ENCODE measurements at regions not wholly inside any gene's neighbourhood (a gene's known extent, or its start where the extent isn't known, plus 50 kb on each side); places are given as distances from the start of the nearest gene placed in this dataset.

DNA sequence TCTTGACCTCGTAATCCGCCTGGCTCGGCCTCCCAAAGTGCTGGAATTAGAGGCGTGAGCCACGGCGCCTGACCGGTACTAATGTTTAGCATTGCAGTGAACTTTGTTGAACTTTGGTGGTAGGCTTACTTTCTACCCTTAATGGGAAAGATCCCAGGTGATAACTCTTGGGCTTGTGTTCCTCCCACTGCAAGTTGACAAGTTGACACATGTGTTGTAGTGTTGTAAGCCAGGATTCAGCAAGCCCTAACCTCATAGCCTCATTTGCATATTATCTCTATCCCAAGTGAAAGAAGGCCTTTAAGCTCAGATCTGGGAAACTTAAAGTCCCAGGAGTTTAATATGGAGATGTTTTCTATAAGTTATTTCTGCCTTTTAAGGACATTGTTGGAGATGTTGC is 80.0 kb upstream of the CLCN4 start:
- DNase-seq (ENCODE audit: insufficient read length, low spot score): no peak
- no peak for FAIRE-seq

DNA sequence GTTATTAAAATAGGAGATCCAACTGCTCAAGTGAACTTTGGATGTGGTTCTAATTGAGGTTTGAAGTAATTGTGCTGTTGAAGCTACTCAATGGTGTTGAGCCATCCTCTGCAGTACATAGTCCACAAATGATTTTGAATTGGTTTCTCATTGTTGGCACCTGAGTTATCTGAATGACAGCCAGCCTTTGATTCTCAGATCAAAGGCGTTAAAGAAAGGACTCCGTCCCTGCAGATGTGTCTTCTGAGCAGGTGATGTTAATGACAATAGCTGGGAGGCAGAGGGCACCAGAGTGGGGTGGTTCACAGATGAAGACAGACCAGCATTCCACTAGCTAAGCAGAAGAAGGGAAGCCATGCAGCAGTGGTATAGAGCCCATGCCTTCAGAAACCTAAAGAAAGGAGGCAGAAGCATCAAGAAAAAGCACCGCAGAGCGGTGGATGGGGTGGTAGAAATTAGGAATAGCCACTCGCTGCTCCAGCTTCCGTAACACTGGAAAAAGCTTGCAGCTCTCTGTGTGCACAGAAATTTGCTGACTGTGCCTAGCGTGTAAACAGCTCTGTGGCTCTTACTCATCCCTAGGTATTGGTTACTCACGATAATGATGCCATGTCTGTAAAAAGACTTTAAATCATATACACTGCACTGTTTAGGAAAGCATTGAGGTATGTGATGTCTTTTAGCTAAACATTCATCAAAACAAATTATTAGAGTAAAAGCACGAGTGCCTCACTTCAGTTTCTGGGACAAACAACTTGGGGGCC is 79.2 kb upstream of the CLCN4 start:
- no peak for DNase-seq (ENCODE audit: insufficient read length, low spot score)
- no peak for FAIRE-seq

DNA sequence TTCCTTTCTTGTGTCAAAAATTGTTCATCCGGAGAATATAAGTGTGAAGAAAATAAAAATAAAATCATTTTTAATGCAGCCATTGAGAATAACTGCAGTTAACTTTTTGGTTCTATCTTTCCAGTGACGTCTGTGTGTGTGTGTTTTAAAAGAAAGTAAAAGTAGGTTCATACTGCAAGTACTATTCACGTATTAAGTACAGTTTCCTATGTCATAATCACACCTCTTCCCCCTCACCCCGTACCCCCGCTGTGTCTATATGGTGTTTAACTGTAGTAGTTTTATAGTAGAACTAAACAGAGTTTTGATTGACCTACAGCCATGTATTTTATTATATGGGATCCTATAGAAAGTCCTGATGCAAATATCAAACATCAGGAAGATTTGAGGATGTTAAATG is 78.5 kb upstream of the CLCN4 start:
- no peak for FAIRE-seq

DNA sequence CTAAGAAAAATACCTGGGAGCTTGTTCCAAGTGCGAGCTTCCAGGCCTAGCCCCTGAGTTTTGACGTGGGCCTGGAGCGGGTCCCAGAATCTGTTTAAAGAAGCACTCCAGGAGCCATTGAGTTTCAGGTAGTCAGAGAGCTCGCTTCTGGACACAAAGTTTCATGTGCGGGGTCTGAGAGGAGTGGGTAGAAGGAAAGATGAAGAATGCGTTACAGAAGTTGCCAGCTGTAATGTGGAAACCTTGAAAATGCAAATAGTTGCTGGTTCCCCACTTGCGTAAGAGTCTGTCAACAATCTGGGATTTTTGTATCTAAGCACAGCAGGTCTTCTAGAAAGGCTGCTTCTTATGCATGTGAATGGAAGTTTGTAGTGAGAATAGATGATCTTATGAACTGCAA is 77.5 kb upstream of the CLCN4 start:
- DNase-seq (ENCODE audit: insufficient read length, low spot score): no peak
- FAIRE-seq: no peak

More for the DNA sequence above, 78.5 kb upstream of the CLCN4 start:
- DNase-seq (ENCODE audit: insufficient read length, low spot score): no peak

DNA sequence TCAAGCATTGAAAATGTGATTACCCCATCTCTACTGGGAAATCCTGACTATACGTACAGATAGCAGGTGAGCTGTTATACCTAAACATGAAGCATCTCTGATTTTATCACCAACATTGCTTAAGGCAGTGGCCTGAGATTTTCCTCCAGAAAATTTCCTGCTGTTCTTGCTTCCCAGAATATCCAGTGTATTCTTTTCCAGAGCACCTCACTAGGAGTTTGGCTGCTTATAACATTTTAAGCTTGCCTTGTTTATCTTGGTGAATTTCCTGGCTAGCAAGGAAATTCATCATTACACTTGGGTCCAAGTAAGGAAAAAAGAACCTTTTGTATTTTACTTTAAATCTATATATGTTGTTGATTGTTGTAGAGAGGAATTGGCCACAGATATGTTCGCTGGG is 73.0 kb upstream of the CLCN4 start:
- FAIRE-seq: no peak

DNA sequence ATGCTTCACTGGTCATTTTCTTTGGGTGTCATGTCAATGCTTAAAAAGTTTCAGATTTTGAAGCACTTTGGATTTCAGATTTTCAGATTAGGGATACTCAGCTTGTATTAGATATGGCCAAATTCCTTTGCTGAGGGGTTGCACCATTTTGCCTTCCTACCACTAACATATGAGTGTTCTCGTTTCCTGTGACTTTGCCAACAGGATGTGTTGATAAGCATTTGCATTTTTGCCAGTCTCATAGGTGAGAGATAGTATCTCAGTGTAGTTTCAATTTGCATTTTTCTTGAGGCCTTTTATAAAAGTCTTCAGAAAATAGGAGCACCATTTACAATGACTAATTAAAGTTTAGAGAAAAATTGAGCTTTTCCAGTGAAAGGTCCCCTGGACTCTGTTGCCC is 71.6 kb upstream of the CLCN4 start:
- DNase-seq (ENCODE audit: insufficient read length, low spot score) (no peak), FAIRE-seq (no peak)

More for the DNA sequence above, 73.0 kb upstream of the CLCN4 start:
- DNase-seq (ENCODE audit: insufficient read length, low spot score): no peak

DNA sequence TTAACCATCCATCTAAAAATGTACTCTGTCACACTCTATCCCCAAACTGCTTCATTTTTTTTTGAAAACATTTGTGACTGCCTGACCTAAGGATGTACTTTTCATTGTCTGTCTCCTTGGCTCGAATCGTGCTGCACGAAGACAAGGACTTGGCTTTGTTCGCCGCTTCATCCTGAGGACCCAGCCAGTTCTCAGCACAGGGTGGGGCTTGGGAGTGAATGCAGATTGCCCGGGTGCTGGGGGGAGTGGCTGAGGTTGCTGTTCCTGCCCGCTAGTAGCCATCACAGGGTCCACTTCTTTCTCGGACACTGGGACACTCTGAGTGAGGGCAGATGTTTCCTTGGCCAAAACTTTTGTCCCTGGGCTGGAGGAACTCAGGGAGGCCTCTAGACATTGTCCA is 70.1 kb upstream of the CLCN4 start:
- no peak for FAIRE-seq

DNA sequence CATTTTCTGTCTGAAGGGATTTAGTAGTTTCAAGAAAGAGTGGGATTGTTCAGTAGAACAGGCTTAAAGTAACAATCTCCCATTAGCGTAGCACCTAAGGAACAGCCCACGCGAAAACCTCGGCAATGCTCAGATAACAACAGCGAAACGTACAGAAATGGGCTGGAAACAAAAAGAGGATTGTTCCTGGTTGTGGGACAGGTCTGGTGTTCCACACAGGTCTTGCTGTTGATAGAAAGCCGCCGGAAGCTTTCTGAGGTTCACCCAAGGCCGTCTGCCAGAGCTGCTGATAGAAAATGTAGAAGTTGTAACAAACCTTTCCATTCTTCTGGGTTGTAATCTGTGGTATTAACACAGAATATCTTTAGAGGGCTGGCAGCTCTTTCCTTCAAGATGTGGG is 69.4 kb upstream of the CLCN4 start:
- no peak for DNase-seq (ENCODE audit: insufficient read length, low spot score)
- FAIRE-seq: no peak

More for the DNA sequence above, 70.1 kb upstream of the CLCN4 start:
- DNase-seq (ENCODE audit: insufficient read length, low spot score): no peak

DNA sequence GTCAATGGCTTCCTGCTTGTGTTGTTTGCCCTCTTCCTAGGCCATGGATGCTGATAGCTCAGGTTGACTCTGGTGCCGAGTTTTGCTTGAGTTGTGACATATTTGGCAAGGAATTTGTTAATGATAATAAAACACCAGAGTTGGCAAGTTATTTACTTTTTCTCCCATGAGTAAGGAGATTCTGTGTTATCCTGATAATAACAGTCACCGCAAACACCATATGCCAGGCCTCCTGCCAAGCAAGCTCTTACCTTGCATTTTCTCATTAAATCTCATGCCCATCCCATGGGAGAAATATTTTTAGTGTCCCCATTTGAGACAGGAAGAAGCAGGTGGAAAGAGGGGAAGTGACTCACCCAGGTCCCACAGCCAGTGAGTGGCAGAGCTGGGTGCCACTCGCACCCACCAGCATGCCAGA is 67.4 kb upstream of the CLCN4 start:
- FAIRE-seq (no peak), DNase-seq (ENCODE audit: insufficient read length, low spot score) (no peak)

DNA sequence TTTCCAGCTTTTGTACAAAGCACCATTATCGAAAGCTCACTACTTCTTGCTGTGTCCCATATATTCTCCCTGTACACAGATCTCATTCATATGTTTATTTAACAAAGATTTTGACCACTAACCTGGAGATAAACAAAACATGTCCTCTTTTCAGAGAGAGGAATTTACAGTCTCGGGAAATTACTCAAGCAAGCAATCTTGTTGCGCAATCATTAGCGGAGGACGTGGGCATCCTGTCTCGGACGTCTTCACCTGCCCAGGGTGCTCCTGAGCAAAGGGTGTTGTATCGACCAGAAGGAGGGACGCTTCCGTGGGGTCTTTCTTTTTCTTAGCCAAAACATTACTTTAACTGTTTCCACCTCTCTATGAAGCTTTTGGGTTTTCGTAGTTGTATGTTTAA is 66.5 kb upstream of the CLCN4 start:
- no peak for FAIRE-seq
- DNase-seq (ENCODE audit: insufficient read length, low spot score): no peak

DNA sequence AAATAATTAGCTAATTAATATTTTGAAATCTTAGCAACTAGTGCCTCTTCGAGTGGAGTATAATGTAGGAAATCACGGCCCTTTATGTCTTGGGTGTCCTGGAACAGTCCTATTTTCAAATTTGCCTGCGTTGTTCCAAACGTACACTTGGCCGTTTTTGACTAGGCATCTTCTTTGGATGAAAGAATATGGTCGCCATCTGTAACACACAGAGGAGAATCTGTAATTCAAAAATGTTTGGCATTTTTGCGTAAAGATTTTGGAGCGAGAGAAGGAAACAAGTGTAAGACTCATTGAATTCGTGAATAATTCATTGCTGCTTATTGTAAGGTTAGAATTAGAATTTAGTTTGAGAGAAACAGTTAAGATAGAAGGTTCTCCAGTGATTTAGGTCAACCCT is 61.5 kb upstream of the CLCN4 start:
- DNase-seq (ENCODE audit: insufficient read length, low spot score) (no peak), FAIRE-seq (no peak)

DNA sequence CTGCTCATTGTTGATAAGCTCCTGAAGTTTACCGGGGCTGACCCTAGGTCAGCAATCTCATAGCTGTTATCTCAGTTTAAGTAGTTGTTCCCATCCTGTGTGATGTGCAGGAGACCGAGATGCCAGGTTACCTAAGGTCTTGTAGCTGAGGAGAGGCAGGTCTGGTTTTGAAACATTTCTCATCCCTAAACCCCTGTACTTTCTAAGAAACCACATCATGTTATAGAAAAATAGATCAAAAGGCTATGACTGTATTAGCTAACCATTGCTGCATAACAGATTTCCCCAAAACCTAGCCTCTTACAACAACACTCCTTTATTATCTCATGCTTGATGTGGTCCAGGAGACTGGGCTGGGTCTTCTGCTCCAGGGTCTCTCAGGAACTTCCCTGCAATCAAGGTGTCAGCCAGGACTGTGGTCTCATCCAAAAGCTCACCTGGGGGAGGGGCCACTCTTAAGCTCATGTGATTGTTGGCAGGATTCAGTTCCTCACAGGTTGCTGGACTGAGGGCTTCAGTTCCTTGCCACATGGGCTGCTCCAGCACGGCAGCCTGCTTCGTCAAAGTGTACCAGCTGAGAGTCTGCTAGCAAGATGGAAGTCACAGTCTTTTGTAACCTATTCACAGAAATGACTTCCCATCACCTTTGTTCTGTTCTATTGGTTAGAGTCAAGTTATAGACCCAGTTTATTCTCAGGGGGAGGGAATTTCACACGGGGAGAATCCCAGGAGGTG is 60.9 kb upstream of the CLCN4 start:
- FAIRE-seq (no peak), DNase-seq (ENCODE audit: insufficient read length, low spot score) (no peak)

DNA sequence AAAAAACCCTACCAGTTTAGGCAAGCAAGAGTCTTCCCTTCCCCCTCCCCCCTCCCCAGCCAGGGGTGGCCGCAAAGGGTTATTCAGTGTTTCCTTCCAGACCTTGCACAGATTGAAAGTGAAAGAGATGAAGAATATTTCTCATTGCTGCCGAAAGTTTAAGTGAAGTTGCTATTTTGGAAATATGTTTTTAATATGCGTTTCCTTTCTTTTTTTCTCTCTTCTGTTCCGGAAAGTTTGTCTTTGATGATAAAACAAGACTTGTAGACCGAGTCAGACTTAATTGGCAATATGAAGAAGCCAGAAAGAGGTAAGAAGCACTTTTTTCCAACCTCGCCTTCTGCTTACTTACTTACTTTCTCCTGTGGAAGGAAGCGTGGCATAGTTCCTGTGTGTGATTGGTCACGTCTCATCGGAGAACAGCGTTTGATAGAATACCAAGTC is 58.5 kb upstream of the CLCN4 start:
- no peak for DNase-seq (ENCODE audit: insufficient read length, low spot score)

DNA sequence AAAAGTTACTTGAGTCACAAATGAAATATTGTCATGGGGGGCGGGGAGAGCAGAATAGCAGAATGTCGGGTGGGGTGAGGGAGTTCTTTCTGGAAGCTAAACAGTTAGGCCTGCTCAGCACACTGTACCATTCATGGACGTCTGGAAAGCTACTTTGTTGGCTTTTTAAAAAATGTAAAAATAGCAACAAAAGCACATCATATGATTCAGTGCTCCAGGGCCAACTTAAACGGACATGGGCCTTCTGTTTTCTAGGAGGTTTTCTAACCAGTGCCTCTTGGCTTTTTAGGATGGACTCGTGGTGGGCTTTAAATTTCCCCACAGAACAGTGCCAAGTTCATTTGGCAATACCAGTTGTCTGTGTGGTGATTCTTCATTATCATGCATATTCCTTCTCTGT is 57.4 kb upstream of the CLCN4 start:
- no peak for FAIRE-seq
- DNase-seq (ENCODE audit: insufficient read length, low spot score): no peak

More for the DNA sequence above, 58.5 kb upstream of the CLCN4 start:
- no peak for FAIRE-seq

DNA sequence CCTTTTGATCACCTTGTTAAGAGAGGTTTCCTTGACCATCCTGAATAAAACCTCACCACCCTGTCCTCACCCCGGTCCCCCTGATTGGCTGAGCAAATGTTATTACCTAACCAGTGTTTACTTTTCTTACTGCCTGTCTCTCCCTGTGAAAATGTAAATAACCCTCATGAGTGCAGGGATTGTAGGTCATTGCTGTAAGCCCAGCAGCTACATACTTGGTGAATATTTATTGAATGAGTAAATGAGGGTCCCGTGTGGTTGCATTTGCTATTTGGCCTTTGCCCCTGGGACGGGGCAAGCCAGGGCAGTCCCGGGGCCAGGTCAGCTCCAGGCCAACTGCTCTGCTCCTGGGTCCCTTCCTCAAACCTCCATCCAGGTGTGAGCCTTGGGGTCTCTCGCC is 55.5 kb upstream of the CLCN4 start:
- DNase-seq (ENCODE audit: insufficient read length, low spot score): no peak
- no peak for FAIRE-seq

DNA sequence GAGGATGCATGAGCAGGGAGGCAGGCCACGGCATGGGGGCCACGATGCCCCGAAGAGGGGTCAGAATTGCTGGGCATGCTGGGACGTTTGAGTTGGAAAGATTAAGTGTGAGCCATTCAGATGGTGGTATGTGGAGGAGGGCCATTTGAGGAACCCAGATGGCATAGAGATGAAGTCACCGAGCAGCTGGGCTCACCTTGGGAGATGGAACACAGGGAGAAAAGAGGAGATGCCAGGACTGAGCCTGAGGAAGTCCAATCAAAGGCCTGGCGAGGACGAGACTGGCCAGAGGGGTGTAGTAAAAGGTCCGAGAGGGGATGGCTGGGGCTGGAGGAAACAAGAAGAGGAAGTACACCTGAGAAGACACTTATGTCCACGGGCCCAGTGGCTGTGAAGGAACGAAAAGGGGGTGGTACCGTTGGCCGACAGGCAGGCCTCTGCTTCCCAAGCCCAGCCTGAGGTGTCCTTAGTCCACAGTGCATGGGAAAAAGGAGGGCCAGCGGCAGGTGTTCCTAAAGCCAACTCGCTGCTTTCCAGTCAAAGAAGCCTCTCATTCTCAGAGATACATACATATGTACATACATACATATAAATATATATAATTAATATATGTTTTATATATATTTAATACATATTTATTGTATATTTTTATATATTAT is 54.6 kb upstream of the CLCN4 start:
- no peak for DNase-seq (ENCODE audit: insufficient read length, low spot score)
- no peak for FAIRE-seq

DNA sequence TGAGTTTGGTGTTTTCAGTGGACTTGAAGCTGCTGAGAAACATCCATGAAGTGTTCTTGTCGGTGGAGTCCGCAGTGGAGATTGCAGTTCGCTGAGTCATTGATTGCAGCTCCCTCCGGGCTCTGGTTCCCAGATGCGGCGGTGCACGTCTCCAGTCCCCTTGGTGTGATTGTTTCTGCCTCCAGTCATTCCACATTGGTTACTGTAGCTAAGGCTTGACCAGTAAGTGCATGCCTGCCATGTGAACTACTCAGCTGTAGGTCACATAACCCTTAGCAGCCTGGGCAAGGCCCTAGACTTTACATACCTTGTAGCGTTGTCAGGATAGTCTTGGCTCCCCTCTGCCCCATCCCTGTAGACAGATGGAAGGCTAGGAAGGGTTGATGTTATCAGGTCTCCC is 53.8 kb upstream of the CLCN4 start:
- FAIRE-seq (no peak), DNase-seq (ENCODE audit: insufficient read length, low spot score) (no peak)

DNA sequence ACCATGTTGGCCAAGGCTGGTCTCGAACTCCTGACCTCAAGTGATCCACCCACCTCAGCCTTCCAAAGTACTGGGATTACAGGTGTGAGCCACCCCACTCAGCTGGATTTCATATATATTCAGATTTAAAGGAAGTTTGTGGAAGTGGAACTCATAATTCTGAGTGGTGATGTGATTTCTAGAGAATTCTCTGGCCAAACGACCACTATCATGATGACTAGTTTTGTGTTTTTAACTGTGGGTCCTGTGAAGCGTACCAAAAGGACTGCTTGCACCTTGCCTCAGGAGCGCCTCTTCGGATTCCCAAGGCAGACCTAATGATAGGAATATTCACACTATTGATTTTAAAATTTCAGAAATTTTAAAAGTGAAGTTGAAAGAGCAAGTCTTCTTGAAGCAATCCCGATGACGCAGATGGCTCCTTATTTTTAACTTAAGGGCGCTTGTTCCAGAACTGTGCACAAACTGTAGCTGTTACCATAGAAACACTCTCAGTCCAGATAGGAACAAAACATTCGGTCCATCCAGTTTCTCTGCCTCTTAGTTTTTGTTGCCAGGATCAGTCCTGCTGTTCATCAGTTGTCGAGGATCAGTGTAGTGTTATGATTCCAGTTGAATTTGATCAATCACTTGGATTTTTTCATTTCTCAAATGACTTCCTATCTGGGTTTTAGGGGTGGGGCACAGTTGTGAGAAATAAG is 51.7 kb upstream of the CLCN4 start:
- FAIRE-seq: no peak

DNA sequence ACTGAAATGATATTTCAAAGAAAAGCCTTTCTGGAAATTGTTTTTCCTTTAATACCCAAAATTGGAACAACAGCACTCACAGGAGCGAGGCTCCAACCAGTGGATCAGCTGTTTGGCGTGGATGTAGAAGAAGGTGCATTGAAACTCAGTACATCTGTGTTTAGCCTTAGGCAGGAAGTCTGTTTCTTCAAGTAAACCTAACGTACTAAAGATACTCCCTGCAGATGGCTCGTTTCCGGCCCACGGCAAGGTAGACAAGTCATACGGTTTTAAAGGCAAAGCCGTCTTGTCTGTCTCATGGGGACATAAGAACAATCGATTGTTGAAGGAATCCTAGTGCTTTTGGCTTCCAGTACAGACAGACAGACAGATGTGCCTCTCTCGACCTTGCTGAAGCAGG is 50.0 kb upstream of the CLCN4 start:
- DNase-seq (ENCODE audit: insufficient read length, low spot score) (no peak), FAIRE-seq (no peak)

More for the DNA sequence above, 51.7 kb upstream of the CLCN4 start:
- DNase-seq (ENCODE audit: insufficient read length, low spot score): no peak
